GM12874 (cell line): ENCODE measurements at regions not wholly inside any gene's neighbourhood (a gene's known extent, or its start where the extent isn't known, plus 50 kb on each side); places are given as distances from the start of the nearest gene placed in this dataset.

Experiments used
- TF ChIP-seq, protein P1 (sequence below): IDR thresholded peaks from 2 replicates; pipeline ENCODE4 v1.5.1; 2011; ENCODE audit warnings: low read depth, mild to moderate bottlenecking, control low read depth, low read length, moderate library complexity; ENCODE audit not compliant: insufficient read depth

DNA sequence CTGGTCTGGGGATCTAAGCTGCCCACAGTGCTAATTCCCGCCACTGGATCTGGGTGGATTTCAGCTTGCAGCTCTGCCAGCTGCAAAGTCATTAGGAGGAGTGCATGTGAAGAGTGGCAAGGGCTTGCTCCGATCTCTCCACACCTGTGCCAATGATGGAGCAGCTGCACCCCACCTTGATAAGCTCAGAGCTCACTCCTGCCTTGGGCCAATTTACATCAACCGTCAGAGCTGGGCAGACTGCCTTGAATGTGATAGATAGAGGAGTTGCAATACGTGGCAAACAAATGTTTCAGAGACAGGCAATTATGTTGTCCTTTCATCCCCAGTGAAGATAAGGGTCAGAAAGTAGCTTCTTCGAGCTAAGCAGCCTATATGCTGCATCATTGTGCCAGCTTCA lies 379.9 kb downstream of the SH2D4B start:
- TF ChIP-seq, protein P1, sequence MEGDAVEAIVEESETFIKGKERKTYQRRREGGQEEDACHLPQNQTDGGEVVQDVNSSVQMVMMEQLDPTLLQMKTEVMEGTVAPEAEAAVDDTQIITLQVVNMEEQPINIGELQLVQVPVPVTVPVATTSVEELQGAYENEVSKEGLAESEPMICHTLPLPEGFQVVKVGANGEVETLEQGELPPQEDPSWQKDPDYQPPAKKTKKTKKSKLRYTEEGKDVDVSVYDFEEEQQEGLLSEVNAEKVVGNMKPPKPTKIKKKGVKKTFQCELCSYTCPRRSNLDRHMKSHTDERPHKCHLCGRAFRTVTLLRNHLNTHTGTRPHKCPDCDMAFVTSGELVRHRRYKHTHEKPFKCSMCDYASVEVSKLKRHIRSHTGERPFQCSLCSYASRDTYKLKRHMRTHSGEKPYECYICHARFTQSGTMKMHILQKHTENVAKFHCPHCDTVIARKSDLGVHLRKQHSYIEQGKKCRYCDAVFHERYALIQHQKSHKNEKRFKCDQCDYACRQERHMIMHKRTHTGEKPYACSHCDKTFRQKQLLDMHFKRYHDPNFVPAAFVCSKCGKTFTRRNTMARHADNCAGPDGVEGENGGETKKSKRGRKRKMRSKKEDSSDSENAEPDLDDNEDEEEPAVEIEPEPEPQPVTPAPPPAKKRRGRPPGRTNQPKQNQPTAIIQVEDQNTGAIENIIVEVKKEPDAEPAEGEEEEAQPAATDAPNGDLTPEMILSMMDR: no peak

- TF ChIP-seq, protein P1: no peak
Measured at GRCh38 chr10:80921032-80921431, 383.3 kb downstream of the SH2D4B start.

DNA sequence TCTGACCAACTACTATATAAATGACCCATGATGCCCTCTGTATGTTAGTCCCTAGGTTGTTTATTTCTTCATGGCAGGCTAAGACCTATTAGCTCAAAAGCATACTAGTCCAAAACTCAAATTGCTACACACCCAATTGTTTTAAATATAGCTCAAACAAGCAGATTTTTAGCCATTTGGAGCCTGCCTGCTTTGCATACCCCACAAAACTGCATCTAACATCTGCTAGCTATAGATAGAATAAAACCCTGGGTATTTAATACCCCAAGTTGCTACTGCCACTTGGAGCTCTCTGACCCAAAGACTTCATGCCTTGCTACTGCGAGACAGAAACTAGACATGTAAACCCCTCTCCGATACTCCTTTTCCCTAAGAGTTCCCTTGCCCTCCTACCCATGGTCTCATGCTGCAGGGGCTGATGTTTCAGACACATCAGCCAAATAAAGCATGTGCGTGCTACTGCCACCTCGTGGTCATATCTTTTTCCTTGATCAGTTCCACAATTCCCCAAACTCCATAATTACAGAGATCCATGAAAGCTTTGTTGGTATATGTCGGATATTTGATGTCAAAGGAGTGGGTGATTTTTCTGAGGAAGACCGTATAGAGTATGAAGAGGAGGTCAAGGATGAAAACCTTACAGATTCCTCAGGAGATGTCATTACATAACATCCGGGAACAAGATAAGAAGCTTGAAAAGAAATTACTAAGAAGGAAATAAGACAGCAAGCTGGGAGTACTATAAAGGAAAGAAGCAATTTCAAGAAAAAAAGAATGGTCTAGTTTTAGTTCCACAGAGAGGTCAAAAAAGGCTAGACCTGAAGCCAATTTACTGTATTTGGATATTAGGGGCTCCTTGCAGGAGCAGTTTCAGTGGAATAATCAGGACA lies 386.6 kb downstream of the SH2D4B start:
- TF ChIP-seq, protein P1: peak; percentile 52

- TF ChIP-seq, protein P1: no peak
Measured at GRCh38 chr10:80927419-80928078, 389.8 kb downstream of the SH2D4B start.

DNA sequence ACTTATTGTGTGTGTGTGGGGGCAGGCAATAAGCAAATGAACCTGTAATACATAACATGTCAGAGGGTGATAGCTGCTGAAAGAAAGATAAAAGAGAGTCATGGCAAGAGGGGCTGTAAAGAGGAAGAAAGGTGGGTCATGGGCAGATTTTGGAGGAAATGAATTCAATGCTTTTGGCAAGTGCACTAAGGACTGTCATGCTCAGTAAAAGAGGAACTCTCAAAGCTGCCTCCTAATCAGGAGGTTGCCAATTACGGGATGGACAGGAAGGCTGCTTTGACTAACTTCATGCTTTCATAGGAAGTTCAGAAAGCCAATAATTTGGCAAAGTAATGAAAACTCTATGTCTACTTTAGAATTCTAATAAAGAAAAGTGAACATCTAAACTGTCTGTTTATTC lies 401.2 kb downstream of the SH2D4B start:
- TF ChIP-seq, protein P1: no peak

- TF ChIP-seq, protein P1: peak; percentile 91
Measured at GRCh38 chr10:80945264-80945880, 407.7 kb downstream of the SH2D4B start.

GRCh38 chr10:80946073-80946472 lies 408.4 kb downstream of the SH2D4B start:
- TF ChIP-seq, protein P1: no peak
